GM10248 (cell line): ENCODE measurements at regions not wholly inside any gene's neighbourhood (a gene's known extent, or its start where the extent isn't known, plus 50 kb on each side); places are given as distances from the start of the nearest gene placed in this dataset.
"Not testable (repeated sequence)": the region's sequence is repeated elsewhere in the genome, so short reads cannot be mapped to it uniquely, and the experiment has no call there.

Experiments
- CTCF ChIA-PET: fragments of 300-600 bp; sonication (Branson Sonifier 250); formaldehyde crosslinking; extraction: SDS; loops from one replicate; lab custom pipeline; 2021; ENCODE audit warnings: antibody characterized with exemption; lab: Yijun Ruan, JAX
- POLR2A ChIA-PET: fragments of 350-650 bp; sonication (Branson Sonifier 250); formaldehyde crosslinking; extraction: SDS; loops from one replicate; lab custom pipeline; 2020; ENCODE audit warnings: antibody characterized with exemption; lab: Yijun Ruan, JAX
- DNase-seq: peaks from one replicate; pipeline ENCODE4 v3.0.0; 2012; ENCODE audit errors: extremely low spot score
- CTCF ChIP-seq: IDR thresholded peaks from 2 replicates; pipeline ENCODE4 v1.5.1; 2012; ENCODE audit warnings: mild to moderate bottlenecking, low read depth; ENCODE audit errors: extremely low read depth, missing control alignments, control extremely low read depth

- TF ChIP-seq CTCF = no peak
- DNase-seq = no peak
- ChIA-PET POLR2A (no interaction called here), CTCF (interaction anchor here (1.0 kb wide), 1 partner anchor 11 kb away, joined by 3 read pairs; no protein-coding TSS in a partner anchor)
Measured at GRCh38 chr2:207363761-207364290, 165.9 kb upstream of the CREB1 start.

- no peak for TF ChIP-seq CTCF
- no peak for DNase-seq
- POLR2A ChIA-PET = no interaction called here
- CTCF ChIA-PET = interaction anchor here (1.0 to 1.7 kb wide), 2 partner anchors 18 to 31 kb away, joined by 3 to 4 read pairs; no protein-coding TSS in a partner anchor
Measured at GRCh38 chr2:207370646-207371045, 159.1 kb upstream of the CREB1 start.

- ChIA-PET CTCF (no interaction called here), POLR2A (no interaction called here)
- TF ChIP-seq CTCF = no peak
- DNase-seq = no peak
Measured at GRCh38 chr2:207371877-207372276, 157.9 kb upstream of the CREB1 start.

GRCh38 chr2:207372483-207372882 lies 157.3 kb upstream of the CREB1 start:
- no peak for TF ChIP-seq CTCF
- CTCF ChIA-PET = interaction anchor here (0.9 kb wide), 1 partner anchor 13 kb away, joined by 3 read pairs; no protein-coding TSS in a partner anchor
- POLR2A ChIA-PET = no interaction called here

GRCh38 chr2:207375207-207375875 lies 154.4 kb upstream of the CREB1 start:
- POLR2A ChIA-PET = no interaction called here
- no peak for DNase-seq
- no peak for TF ChIP-seq CTCF
- CTCF ChIA-PET = no interaction called here

More at GRCh38 chr2:207372483-207372882, 157.3 kb upstream of the CREB1 start:
- no peak for DNase-seq

- POLR2A ChIA-PET, CTCF ChIA-PET, DNase-seq: not testable (repeated sequence)
Measured at GRCh38 chr2:207378620-207379019, 151.1 kb upstream of the CREB1 start.

GRCh38 chr2:207385076-207385475 lies 144.7 kb upstream of the CREB1 start:
- no peak for TF ChIP-seq CTCF
- CTCF ChIA-PET = interaction anchor here (1.1 kb wide), 1 partner anchor 31 kb away, joined by 3 read pairs; no protein-coding TSS in a partner anchor
- POLR2A ChIA-PET = no interaction called here
- DNase-seq = no peak
